OCI-LY7 (cell line): ENCODE measurements at regions not wholly inside any gene's neighbourhood (a gene's known extent, or its start where the extent isn't known, plus 50 kb on each side); places are given as distances from the start of the nearest gene placed in this dataset.

Experiments
- EZH2phosphoT487 ChIP-seq: fragments of 200-600 bp; sonication (generic); IDR thresholded peaks from 2 replicates; pipeline ENCODE4 v1.6.1; 2018; ENCODE audit warnings: low read depth, borderline replicate concordance, mild to moderate bottlenecking, mixed run types, antibody characterized with exemption, low read length, moderate library complexity, mixed read lengths
- TF ChIP-seq, protein P1 (sequence below): fragments of 200-600 bp; sonication (generic); conservative IDR thresholded peaks from 2 replicates; pipeline ENCODE4 v1.5.1; 2014; ENCODE audit warnings: mild to moderate bottlenecking, antibody characterized with exemption, low read length, moderate library complexity, mixed read lengths

DNA sequence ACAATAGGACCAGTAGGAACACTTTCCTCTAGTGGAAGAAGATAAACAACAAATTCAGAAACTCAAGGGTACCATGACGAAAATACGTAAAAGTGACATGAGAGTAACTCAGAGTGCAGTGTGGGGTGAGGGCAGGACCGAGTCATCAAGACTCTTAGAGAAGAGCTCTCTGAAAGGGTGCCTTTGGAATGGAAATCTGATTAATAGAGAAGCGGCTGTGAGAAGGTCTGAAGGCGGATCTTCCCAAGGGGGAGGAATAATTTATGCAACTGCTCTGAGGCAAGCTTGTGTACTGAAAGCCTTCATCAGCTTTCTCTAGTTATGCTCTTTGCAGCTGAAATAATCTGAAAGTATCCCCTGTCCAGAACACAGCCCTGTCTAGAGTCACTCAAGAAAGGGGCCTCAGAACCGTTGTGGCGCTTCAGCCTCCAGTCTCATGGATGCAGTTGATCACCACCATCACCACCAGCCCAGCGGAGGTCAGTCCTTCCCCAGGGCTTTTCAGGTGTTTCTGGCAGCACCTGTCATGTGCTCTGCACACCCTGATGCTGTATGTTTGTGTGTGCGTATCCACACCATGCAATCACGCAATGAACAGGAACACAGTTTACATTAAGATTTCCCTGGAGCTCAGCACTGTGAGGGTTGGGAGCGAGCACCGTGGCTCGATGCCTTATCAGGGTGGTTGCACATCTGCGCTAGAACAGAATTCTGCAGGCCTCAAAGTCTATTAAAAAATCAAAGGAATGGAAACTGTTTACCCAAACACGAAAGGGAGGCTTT is 396.5 kb downstream of the SMOC2 start:
- TF ChIP-seq, protein P1, sequence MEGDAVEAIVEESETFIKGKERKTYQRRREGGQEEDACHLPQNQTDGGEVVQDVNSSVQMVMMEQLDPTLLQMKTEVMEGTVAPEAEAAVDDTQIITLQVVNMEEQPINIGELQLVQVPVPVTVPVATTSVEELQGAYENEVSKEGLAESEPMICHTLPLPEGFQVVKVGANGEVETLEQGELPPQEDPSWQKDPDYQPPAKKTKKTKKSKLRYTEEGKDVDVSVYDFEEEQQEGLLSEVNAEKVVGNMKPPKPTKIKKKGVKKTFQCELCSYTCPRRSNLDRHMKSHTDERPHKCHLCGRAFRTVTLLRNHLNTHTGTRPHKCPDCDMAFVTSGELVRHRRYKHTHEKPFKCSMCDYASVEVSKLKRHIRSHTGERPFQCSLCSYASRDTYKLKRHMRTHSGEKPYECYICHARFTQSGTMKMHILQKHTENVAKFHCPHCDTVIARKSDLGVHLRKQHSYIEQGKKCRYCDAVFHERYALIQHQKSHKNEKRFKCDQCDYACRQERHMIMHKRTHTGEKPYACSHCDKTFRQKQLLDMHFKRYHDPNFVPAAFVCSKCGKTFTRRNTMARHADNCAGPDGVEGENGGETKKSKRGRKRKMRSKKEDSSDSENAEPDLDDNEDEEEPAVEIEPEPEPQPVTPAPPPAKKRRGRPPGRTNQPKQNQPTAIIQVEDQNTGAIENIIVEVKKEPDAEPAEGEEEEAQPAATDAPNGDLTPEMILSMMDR: no peak
- TF ChIP-seq EZH2phosphoT487: no peak
